ENCODE measurements at regions not wholly inside any gene's neighbourhood (a gene's known extent, or its start where the extent isn't known, plus 50 kb on each side); places are given as distances from the start of the nearest gene placed in this dataset.

- H3K9me3 ChIP-seq, result no peaks in the 10 kb centered on the region
- H3K4me1 ChIP-seq, result no peaks in the 10 kb centered on the region
- ATAC-seq (no peak), DNase-seq (no peak)
- H3K4me3 ChIP-seq, result no peak overlapping the region
- in situ Hi-C loops (cut with MboI; ENCODE audit: low sequenced_read_pairs in 4 of 4), result no loop called here
- H3K36me3 ChIP-seq, result no peaks in the 10 kb centered on the region
- H3K27me3 ChIP-seq, result no peaks in the 10 kb centered on the region
- intact Hi-C loops (cut with DNase I; ENCODE audit: low total_unique reads), result no loop called here
- H3K27ac ChIP-seq, result no peak overlapping the region
- TF ChIP-seq POLR2A (IDR thresholded peaks at IDR 0.05) (no peak), CTCF (IDR thresholded peaks at IDR 0.05 in 4 of 5, conservative IDR thresholded peaks at IDR 0.05 in 1 of 5) (no peak)
Observed at GRCh38 chr6:5896476-5897200, 110.1 kb downstream of the NRN1 start.

GRCh38 chr6:5894357-5894756, 112.4 kb downstream of the NRN1 start:
- Histone ChIP-seq H3K4me1 (no peaks in the 10 kb centered on the region), H3K36me3 (no peaks in the 10 kb centered on the region), H3K4me3 (no peak overlapping the region), H3K27me3 (no peaks in the 10 kb centered on the region), H3K27ac (no peak overlapping the region), H3K9me3 (no peaks in the 10 kb centered on the region)
- TF ChIP-seq POLR2A (IDR thresholded peaks at IDR 0.05) (no peak), CTCF (IDR thresholded peaks at IDR 0.05 in 4 of 5, conservative IDR thresholded peaks at IDR 0.05 in 1 of 5) (no peak)
- intact Hi-C loops (cut with DNase I; ENCODE audit: low total_unique reads) (no loop called here), in situ Hi-C loops (cut with MboI; ENCODE audit: low sequenced_read_pairs in 4 of 4) (no loop called here)
- ATAC-seq, result no peak
- DNase-seq, result no peak

GRCh38 chr6:5893295-5893694, 113.4 kb downstream of the NRN1 start:
- TF ChIP-seq CTCF (IDR thresholded peaks at IDR 0.05 in 4 of 5, conservative IDR thresholded peaks at IDR 0.05 in 1 of 5), result no peak
- no peak for TF ChIP-seq POLR2A (IDR thresholded peaks at IDR 0.05)
- Histone ChIP-seq H3K4me1 (no peaks in the 10 kb centered on the region), H3K27me3 (no peaks in the 10 kb centered on the region), H3K36me3 (no peaks in the 10 kb centered on the region), H3K9me3 (no peaks in the 10 kb centered on the region), H3K27ac (no peak overlapping the region), H3K4me3 (no peak overlapping the region)
- in situ Hi-C loops (cut with MboI; ENCODE audit: low sequenced_read_pairs in 4 of 4) (no loop called here), intact Hi-C loops (cut with DNase I; ENCODE audit: low total_unique reads) (no loop called here)
- ATAC-seq, result no peak
- DNase-seq, result no peak

- intact Hi-C loops (cut with DNase I; ENCODE audit: low total_unique reads), result no loop called here
- ATAC-seq, result no peak
- Histone ChIP-seq H3K9me3 (no peaks in the 10 kb centered on the region), H3K4me1 (no peaks in the 10 kb centered on the region), H3K27me3 (no peaks in the 10 kb centered on the region), H3K27ac (no peak overlapping the region), H3K36me3 (no peaks in the 10 kb centered on the region), H3K4me3 (peak overlapping the region in 2 of 4 donors; percentile 34 to 35)
- no peak for TF ChIP-seq POLR2A (IDR thresholded peaks at IDR 0.05)
- DNase-seq, result no peak
- in situ Hi-C loops (cut with MboI; ENCODE audit: low sequenced_read_pairs in 4 of 4), result no loop called here
Observed at GRCh38 chr6:5892669-5893068, 114.1 kb downstream of the NRN1 start.

GRCh38 chr6:5878792-5879191, 127.9 kb downstream of the NRN1 start:
- Histone ChIP-seq H3K27me3 (no peaks in the 10 kb centered on the region), H3K27ac (no peak overlapping the region), H3K9me3 (no peaks in the 10 kb centered on the region), H3K36me3 (no peaks in the 10 kb centered on the region), H3K4me1 (no peaks in the 10 kb centered on the region), H3K4me3 (no peak overlapping the region)
- ATAC-seq (no peak), DNase-seq (no peak)
- in situ Hi-C loops (cut with MboI; ENCODE audit: low sequenced_read_pairs in 4 of 4), result no loop called here
- intact Hi-C loops (cut with DNase I; ENCODE audit: low total_unique reads), result no loop called here
- no peak for TF ChIP-seq POLR2A (IDR thresholded peaks at IDR 0.05)
- TF ChIP-seq CTCF (IDR thresholded peaks at IDR 0.05 in 4 of 5, conservative IDR thresholded peaks at IDR 0.05 in 1 of 5), result no peak
